GM18517 (cell line): ENCODE measurements at regions not wholly inside any gene's neighbourhood (a gene's known extent, or its start where the extent isn't known, plus 50 kb on each side); places are given as distances from the start of the nearest gene placed in this dataset.
"Not testable (repeated sequence)": the region's sequence is repeated elsewhere in the genome, so short reads cannot be mapped to it uniquely, and the experiment has no call there.

ENCODE experiments used
- ATAC-seq: cut with Tn5 transposase; IDR thresholded peaks from one replicate; pipeline ENCODE4 v1.9.1; 2021; ENCODE audit warnings: mild to moderate bottlenecking, moderate library complexity; ENCODE audit not compliant: unreplicated experiment

- no peak for ATAC-seq
Measured at GRCh38 chr9:89926691-89927220, 321.9 kb downstream of the GADD45G start.

- ATAC-seq: no peak
Measured at GRCh38 chr9:89928106-89928505, 323.3 kb downstream of the GADD45G start.

DNA sequence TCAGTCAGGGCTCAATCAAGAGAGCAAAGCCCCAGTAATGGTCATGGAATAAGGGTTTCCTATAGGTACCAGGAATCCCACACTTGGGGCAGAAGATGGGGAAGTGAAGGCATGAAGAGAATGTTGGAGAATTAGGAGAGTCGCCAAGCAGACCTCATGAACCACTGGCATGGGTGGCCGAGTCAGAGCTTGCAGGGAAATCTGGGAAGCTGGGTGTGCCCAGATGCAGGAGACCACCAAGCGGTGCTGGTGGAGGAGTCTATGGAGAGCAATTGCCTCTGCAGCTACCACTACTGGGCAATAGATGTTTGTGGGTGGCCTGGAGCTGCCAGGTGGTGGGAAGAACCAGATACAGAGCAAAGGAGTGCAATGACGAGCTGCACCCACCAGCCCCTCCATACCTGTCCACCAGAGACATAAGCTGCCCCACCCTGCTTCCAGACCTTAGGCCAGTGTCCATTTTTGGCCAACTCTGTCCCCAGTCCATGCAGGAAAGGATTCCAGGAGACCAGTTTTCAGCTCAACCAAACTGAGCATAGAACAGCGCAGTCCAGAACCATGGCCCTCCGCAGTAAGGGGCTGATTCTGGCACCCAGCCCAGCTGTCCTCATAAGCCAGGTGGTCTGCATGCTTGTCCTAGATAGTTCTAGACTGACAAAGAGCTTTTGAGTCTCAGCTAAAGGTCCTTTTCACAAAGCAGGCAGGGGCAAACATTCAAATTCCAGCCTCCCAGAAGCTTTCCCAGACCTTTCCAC lies 323.9 kb downstream of the GADD45G start:
- ATAC-seq: no peak

- no peak for ATAC-seq
Measured at GRCh38 chr9:89929315-89929672, 324.5 kb downstream of the GADD45G start.

DNA sequence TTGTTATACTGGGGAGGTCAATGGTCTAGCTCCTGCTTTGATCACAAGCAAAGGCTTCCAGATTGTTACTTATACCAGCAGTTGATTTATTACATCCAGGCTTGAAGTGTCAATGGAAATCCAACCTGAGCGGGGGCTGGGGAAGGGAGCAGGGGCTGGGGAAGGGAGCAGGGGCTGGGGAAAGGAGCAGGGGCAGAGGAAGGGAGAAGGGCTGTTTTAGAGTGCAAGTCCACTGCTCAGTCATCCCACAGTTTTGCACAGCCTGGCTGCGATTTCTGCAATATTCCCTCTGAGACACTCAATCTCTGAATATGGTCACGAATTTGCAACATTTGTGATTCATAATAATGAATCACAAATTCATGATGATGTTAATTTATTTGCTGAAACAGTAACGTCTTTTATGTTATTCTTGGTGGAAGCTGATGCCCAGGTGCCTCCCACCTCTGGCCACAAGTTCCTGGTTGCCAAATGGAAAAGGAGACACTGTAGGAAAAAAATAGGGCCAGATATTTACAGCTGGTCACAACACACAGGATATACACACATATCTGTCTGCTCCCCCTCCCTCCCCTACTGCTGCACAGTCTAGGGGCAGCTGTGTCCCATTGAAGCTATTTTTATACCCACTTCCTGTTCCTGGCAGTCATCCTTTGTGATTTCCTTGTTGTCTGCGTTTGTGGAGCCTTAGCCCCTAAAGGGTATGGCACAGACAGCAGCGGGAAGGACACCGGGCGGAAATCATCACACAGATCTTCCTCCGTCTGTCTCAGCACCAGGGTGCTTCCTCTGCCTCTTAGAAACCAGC lies 325.1 kb downstream of the GADD45G start:
- no peak for ATAC-seq

GRCh38 chr9:89933578-89933977 lies 328.8 kb downstream of the GADD45G start:
- no peak for ATAC-seq

- no peak for ATAC-seq
Measured at GRCh38 chr9:89935115-89935514, 330.3 kb downstream of the GADD45G start.

DNA sequence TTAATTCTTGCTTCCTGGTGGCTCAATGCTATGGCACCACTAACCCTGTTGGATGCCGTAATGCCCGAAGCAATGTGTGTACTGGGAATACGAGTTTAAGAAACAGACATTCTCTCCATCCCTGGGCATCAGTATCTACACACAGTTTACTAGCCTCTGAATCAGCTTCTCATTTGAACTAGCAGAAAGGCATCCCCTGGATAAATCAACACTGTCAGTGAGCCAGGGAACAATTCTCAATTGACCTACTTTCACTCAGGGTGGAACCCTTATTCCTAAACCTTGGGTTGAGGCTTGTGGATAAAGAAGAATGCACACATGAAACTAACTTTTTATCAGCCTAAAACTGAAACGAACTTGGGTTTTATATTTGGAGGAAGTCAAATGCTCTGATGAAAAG lies 331.0 kb downstream of the GADD45G start:
- ATAC-seq: no peak

GRCh38 chr9:89937051-89937450 lies 332.2 kb downstream of the GADD45G start:
- no peak for ATAC-seq

DNA sequence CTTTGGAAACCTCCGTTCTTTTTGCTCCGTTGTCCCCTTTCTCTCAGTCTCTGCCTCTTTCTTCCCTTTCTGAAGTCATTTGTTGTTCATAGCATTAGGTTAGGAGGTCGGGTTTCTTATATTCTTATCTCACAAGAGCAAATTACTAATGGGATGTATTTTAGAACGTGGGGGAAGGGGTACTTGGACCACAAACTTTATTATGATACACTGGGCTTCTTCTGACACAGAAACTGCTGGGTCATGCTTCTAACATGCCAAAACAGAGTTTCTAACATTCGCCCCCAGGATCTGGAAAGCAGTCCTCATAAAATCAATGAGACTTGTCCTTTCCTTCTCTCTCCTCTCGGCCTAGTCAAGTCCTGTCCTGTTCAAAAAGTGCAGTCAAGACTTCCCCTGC lies 334.4 kb downstream of the GADD45G start:
- no peak for ATAC-seq

DNA sequence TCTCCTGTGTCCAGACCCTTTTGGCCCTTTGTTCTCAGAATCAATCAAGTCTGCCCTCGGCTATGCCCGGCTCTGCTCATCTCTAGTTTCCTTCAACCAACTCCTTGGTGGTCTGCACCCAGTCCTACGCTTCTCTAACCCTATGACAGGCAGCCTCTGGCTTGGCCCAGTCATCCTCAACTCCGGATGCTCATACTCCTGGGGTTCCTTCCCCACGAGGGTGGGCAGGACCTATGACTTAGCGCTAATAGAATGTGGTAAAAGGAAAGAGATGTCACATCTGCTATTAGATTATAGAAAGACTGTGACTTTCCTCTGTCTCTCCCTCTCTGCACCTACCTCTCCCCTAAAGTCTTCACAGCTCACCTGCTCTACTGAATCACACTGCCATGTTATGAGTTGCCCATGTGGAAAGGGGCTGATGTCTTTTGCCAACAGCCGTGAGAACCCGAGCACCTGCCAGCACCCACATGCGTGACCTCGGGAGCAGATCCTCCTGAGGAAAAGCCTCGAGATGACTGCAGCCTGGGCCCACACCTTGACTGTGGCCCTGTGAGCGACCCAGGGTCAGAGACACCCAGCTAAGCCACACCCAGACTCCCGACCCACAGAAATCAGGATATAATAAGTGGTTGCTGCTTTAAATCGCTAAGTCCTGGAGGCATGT lies 334.9 kb downstream of the GADD45G start:
- ATAC-seq: no peak

DNA sequence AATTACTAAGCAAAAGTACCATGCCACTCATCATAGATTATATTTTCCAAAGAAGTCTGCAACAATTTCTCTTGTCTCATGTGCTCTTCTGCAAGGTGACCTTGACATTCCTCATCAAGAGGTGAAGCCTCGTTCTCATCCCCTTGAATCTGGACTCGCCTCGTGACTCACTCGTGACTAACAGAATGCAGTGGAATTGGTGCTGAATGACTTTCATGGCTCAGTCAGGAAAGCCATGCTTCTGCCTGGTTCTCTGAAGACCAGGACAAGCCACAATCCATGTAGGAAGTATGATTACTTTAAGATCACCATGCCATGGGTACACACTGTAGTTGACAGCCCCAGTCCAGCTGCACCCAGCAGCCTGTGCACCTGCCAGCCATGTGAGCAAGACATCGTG lies 335.8 kb downstream of the GADD45G start:
- ATAC-seq: no peak

DNA sequence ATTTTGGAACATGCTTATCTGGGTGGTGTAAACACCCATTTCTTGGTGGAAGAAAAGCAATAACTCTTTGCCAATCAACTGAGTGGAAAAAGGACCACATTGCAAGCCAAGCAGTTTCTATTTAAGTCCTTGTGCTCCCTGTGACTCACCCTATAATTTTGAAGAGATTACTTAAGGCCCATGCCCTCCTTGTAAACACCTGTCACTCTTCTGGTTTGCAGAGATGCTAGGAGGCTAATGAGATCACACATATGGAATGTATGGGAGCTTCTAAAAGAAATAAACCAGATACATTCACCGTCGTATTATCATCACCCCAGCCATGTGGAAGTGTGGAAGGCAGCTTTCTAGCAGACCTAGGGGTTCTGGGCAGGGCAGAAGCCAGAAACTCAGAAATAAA lies 337.1 kb downstream of the GADD45G start:
- no peak for ATAC-seq

GRCh38 chr9:89942643-89943042 lies 337.8 kb downstream of the GADD45G start:
- no peak for ATAC-seq

- no peak for ATAC-seq
Measured at GRCh38 chr9:89943309-89943708, 338.5 kb downstream of the GADD45G start.

- no peak for ATAC-seq
Measured at GRCh38 chr9:89943728-89944127, 338.9 kb downstream of the GADD45G start.

- ATAC-seq: no peak
Measured at GRCh38 chr9:89945133-89945532, 340.3 kb downstream of the GADD45G start.

- no peak for ATAC-seq
Measured at GRCh38 chr9:89946741-89947140, 341.9 kb downstream of the GADD45G start.

GRCh38 chr9:89949111-89949510 lies 344.3 kb downstream of the GADD45G start:
- no peak for ATAC-seq

DNA sequence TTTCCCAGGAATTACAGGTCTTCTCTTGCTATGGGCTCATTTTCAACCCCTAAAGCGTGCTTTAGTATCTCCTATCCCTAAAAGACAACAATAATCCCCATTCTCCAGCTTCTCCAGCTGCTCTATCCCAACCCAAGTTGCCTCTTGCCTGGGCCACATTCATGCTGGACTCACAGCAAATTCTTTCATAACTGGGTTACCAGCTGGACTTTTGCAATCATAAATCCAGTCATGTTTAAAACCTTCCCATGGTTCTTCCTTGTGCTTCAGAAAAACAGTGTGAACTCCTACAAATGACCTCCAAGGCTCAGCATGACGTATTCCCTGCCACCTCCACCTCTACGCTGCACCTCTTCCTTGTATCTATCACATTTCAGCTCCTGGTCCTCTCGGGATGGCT lies 346.9 kb downstream of the GADD45G start:
- ATAC-seq: no peak

DNA sequence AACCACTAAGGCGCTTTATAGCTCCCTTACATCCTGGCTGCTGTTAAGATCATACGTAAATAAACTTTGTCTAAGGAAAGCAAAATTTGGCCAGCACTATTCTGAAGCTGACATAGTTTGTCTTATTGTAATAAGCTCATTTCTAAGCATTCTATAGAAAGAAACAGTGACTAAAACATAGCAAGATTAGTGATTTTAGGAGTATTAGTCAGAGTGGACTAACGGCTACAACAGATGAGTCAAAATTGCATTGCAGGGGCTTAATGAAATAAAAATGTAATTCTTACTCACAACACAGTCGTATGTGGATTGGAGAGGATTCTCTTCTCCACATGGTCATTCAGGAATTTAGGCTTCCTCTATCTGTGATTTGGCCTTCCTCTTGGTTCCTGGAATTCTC lies 347.6 kb downstream of the GADD45G start:
- no peak for ATAC-seq

DNA sequence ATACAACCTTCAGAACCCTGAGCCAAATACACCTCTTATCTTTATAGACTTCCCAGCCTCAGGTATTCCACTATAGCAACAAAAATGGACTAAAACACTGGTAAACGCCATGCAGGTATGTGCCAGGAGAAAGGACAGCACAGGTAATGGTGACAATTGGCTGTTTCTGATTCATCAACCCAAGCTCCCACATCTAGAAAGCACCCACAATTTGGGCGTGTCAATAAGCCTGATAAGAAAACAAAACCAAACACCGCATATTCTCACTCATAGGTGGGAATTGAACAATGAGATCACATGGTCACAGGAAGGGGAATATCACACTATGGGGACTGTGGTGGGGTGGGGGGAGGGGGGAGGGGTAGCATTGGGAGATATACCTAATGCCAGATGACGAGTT lies 348.5 kb downstream of the GADD45G start:
- ATAC-seq: not testable (repeated sequence)
